ENCODE measurements at regions not wholly inside any gene's neighbourhood (a gene's known extent, or its start where the extent isn't known, plus 50 kb on each side); places are given as distances from the start of the nearest gene placed in this dataset.

- H3K27ac Mint-ChIP-seq, result no peak overlapping the region
- intact Hi-C loops (cut with micrococcal nuclease), result no loop called here
- no peaks in the 10 kb centered on the region for H3K4me1 Mint-ChIP-seq (ENCODE audit: low read depth)
- no peak overlapping the region for H3K4me3 Mint-ChIP-seq (ENCODE audit: low read depth)
- no peaks in the 10 kb centered on the region for H3K9me3 Mint-ChIP-seq
- H3K36me3 Mint-ChIP-seq (ENCODE audit: low read depth), result no peaks in the 10 kb centered on the region
- DNase-seq (ENCODE audit: low spot score), result no peak
- H3K27me3 Mint-ChIP-seq (ENCODE audit: low read depth), result no peaks in the 10 kb centered on the region
These were observed 234.0 kb upstream of the TBX3 start for GRCh38 chr12:114917953-114918352.

DNA sequence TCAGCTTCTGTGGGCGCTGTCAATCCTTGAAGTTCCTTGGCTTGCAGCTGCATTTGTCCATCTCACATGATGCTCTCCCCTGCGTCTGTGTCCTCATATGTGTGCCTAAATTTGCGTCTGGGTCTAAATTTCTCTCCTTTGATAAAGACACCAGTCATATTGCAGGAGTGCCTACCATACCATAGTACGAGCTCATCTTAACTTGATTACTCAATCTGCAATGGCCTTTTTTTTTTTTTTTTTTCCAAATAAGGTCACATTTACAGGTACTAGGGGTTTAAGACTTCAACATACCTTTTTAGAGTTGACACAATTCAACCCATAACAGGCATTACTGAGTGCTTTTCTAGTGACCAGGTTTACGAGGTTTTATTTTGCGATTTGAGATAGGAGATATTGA lies 233.3 kb upstream of the TBX3 start:
- H3K4me1 Mint-ChIP-seq (ENCODE audit: low read depth), result no peaks in the 10 kb centered on the region
- no peaks in the 10 kb centered on the region for H3K9me3 Mint-ChIP-seq
- no peaks in the 10 kb centered on the region for H3K36me3 Mint-ChIP-seq (ENCODE audit: low read depth)
- no peak for DNase-seq (ENCODE audit: low spot score)
- no peaks in the 10 kb centered on the region for H3K27me3 Mint-ChIP-seq (ENCODE audit: low read depth)
- intact Hi-C loops (cut with micrococcal nuclease), result no loop called here
- no peak overlapping the region for H3K27ac Mint-ChIP-seq
- no peak overlapping the region for H3K4me3 Mint-ChIP-seq (ENCODE audit: low read depth)

GRCh38 chr12:114916541-114916940 lies 232.6 kb upstream of the TBX3 start:
- Mint-ChIP-seq H3K4me1 (ENCODE audit: low read depth) (no peaks in the 10 kb centered on the region), H3K27ac (no peak overlapping the region)
- intact Hi-C loops (cut with micrococcal nuclease), result no loop called here

GRCh38 chr12:114916124-114916523 lies 232.1 kb upstream of the TBX3 start:
- intact Hi-C loops (cut with micrococcal nuclease), result no loop called here
- Mint-ChIP-seq H3K27ac (no peak overlapping the region), H3K4me1 (ENCODE audit: low read depth) (no peaks in the 10 kb centered on the region), H3K4me3 (ENCODE audit: low read depth) (no peak overlapping the region), H3K27me3 (ENCODE audit: low read depth) (no peaks in the 10 kb centered on the region), H3K9me3 (no peaks in the 10 kb centered on the region), H3K36me3 (ENCODE audit: low read depth) (no peaks in the 10 kb centered on the region)
- DNase-seq (ENCODE audit: low spot score), result no peak

More at GRCh38 chr12:114916541-114916940, 232.6 kb upstream of the TBX3 start:
- H3K9me3 Mint-ChIP-seq, result no peaks in the 10 kb centered on the region
- DNase-seq (ENCODE audit: low spot score), result no peak
- no peak overlapping the region for H3K4me3 Mint-ChIP-seq (ENCODE audit: low read depth)
- no peaks in the 10 kb centered on the region for H3K36me3 Mint-ChIP-seq (ENCODE audit: low read depth)
- no peaks in the 10 kb centered on the region for H3K27me3 Mint-ChIP-seq (ENCODE audit: low read depth)

- no peaks in the 10 kb centered on the region for H3K27me3 Mint-ChIP-seq (ENCODE audit: low read depth)
- no peak overlapping the region for H3K4me3 Mint-ChIP-seq (ENCODE audit: low read depth)
- no peak for DNase-seq (ENCODE audit: low spot score)
- no peaks in the 10 kb centered on the region for H3K9me3 Mint-ChIP-seq
- no peaks in the 10 kb centered on the region for H3K36me3 Mint-ChIP-seq (ENCODE audit: low read depth)
- no peak overlapping the region for H3K27ac Mint-ChIP-seq
- H3K4me1 Mint-ChIP-seq (ENCODE audit: low read depth), result no peaks in the 10 kb centered on the region
- intact Hi-C loops (cut with micrococcal nuclease), result no loop called here
These were observed 230.2 kb upstream of the TBX3 start for GRCh38 chr12:114913871-114914801.

GRCh38 chr12:114912811-114913210 lies 228.8 kb upstream of the TBX3 start:
- intact Hi-C loops (cut with micrococcal nuclease), result no loop called here
- H3K27ac Mint-ChIP-seq, result no peak overlapping the region
- H3K36me3 Mint-ChIP-seq (ENCODE audit: low read depth), result no peaks in the 10 kb centered on the region
- H3K4me3 Mint-ChIP-seq (ENCODE audit: low read depth), result no peak overlapping the region
- H3K27me3 Mint-ChIP-seq (ENCODE audit: low read depth), result no peaks in the 10 kb centered on the region
- no peak for DNase-seq (ENCODE audit: low spot score)
- no peaks in the 10 kb centered on the region for H3K4me1 Mint-ChIP-seq (ENCODE audit: low read depth)
- peaks cover 4% of the 10 kb centered on the region for H3K9me3 Mint-ChIP-seq

- peaks cover 4% of the 10 kb centered on the region for H3K9me3 Mint-ChIP-seq
- intact Hi-C loops (cut with micrococcal nuclease), result no loop called here
- H3K4me3 Mint-ChIP-seq (ENCODE audit: low read depth), result no peak overlapping the region
- H3K4me1 Mint-ChIP-seq (ENCODE audit: low read depth), result no peaks in the 10 kb centered on the region
- DNase-seq (ENCODE audit: low spot score), result no peak
- H3K36me3 Mint-ChIP-seq (ENCODE audit: low read depth), result no peaks in the 10 kb centered on the region
- H3K27ac Mint-ChIP-seq, result no peak overlapping the region
- no peaks in the 10 kb centered on the region for H3K27me3 Mint-ChIP-seq (ENCODE audit: low read depth)
These were observed 227.2 kb upstream of the TBX3 start for GRCh38 chr12:114911196-114911595.

DNA sequence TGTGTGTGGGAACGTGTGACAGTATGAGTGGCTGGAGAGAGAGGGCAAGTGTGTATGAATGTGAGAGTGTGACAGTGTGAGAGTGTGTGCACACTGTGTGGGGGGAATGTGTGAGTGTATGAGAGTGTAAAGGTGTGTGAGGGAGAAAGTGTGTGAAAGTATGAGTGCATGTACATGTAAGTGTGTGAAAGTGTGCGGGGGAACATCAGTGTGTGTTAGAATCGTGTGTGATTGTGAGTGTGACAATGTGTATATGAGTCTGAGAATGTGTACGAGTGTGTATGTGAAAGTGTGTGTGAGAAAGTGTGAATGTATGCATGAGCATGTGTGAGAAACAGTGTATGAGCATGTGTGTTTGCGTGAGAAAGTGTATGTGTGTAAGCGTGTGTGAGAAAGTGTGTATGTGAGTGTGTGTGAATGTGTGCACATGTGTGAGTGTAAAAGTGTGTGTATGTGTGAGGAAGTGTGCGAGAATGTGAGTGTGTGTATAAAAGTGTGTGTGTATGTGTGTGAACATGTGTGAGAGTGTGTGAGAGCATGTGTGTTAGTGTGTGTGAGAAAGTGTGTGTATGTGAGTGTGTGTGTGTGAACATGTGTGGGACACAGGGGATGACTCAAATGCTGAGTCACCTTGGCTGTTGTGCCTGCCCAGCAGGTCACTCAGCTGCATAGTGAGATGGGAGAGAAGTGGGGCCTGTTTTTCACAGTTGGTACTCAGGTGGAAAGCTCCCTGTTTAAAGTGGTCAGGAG lies 220.5 kb upstream of the TBX3 start:
- peaks cover 5% of the 10 kb centered on the region for H3K9me3 Mint-ChIP-seq
- no peaks in the 10 kb centered on the region for H3K4me1 Mint-ChIP-seq (ENCODE audit: low read depth)
- H3K27me3 Mint-ChIP-seq (ENCODE audit: low read depth), result no peaks in the 10 kb centered on the region
- no peaks in the 10 kb centered on the region for H3K36me3 Mint-ChIP-seq (ENCODE audit: low read depth)
- DNase-seq (ENCODE audit: low spot score), result no peak
- H3K4me3 Mint-ChIP-seq (ENCODE audit: low read depth), result no peak overlapping the region
- intact Hi-C loops (cut with micrococcal nuclease), result no loop called here
- H3K27ac Mint-ChIP-seq, result no peak overlapping the region

DNA sequence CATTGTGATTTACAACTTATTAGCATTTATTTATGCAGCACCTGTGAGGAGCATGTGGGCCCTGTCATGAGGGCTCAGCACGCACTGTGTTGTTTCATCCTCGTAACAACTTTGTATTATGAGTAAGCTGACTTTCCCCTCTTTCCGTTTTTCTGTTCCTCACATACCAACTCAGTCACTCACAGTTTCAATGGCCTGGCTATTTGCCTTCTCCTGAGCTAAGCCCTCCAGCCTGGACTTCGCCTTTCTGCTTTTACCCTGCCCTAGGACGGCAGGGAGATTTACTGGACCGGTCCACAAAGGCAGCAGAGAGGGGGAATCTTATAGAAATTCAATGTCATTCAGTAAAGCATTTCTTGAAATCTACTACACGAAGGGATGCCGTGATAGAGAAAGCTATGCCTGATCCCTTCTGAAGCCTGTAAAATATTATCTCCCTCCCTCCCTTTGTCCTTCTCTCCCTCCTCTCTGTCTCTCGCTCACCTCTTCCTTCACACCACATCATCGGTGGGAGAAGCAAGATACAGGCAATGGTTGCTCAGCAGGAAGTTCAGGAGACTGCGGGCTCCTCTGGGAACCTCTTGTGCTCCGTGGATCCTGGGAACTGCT lies 219.2 kb upstream of the TBX3 start:
- no peaks in the 10 kb centered on the region for H3K4me1 Mint-ChIP-seq (ENCODE audit: low read depth)
- H3K4me3 Mint-ChIP-seq (ENCODE audit: low read depth), result no peak overlapping the region
- no peak overlapping the region for H3K27ac Mint-ChIP-seq
- no peaks in the 10 kb centered on the region for H3K36me3 Mint-ChIP-seq (ENCODE audit: low read depth)
- peaks cover 13% of the 10 kb centered on the region for H3K9me3 Mint-ChIP-seq
- intact Hi-C loops (cut with micrococcal nuclease), result no loop called here
- no peaks in the 10 kb centered on the region for H3K27me3 Mint-ChIP-seq (ENCODE audit: low read depth)
- DNase-seq (ENCODE audit: low spot score), result no peak

DNA sequence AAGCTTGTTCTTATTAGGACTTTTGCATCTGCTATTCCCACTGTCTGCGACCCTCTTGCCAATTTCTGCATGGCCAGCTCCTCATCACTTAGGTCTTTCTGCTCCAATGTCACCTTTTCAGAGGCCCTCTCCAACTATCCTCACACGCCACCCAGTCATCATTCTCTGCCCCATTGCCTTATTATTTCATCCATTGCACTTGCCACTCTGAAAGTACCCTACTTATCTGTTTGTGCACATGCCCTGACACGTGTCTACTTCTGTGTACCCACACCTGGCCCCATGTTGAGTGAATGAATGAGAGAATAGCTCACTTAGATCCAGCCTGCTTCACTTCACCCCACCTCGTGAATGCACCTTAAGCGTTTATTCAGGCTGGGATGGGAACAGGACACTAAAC lies 218.7 kb upstream of the TBX3 start:
- Mint-ChIP-seq H3K9me3 (peaks cover 10% of the 10 kb centered on the region), H3K4me3 (ENCODE audit: low read depth) (no peak overlapping the region), H3K36me3 (ENCODE audit: low read depth) (no peaks in the 10 kb centered on the region), H3K27ac (no peak overlapping the region), H3K27me3 (ENCODE audit: low read depth) (no peaks in the 10 kb centered on the region), H3K4me1 (ENCODE audit: low read depth) (no peaks in the 10 kb centered on the region)
- no peak for DNase-seq (ENCODE audit: low spot score)
- intact Hi-C loops (cut with micrococcal nuclease), result no loop called here

DNA sequence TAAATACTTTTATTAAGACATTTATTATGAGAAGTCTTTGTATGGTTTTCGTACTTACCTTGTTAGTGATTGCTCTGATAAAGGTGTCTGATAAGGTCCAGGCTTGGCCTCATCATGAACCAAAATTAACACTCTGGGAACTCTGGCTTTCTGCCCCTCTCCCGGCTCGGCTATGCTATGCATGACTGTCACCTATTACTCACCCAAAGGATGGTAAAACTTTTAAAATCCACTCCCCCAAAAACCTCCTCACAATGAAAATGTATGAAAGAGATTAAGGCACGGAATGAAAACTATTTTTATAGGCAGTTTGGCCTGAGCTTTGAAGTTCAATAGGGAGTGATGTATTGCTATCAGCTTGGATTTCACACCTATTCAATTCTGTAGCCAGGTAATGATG lies 217.3 kb upstream of the TBX3 start:
- intact Hi-C loops (cut with micrococcal nuclease), result no loop called here
- no peak for DNase-seq (ENCODE audit: low spot score)
- Mint-ChIP-seq H3K27me3 (ENCODE audit: low read depth) (no peaks in the 10 kb centered on the region), H3K9me3 (peaks cover 10% of the 10 kb centered on the region), H3K36me3 (ENCODE audit: low read depth) (no peaks in the 10 kb centered on the region), H3K4me3 (ENCODE audit: low read depth) (no peak overlapping the region), H3K4me1 (ENCODE audit: low read depth) (no peaks in the 10 kb centered on the region), H3K27ac (no peak overlapping the region)

DNA sequence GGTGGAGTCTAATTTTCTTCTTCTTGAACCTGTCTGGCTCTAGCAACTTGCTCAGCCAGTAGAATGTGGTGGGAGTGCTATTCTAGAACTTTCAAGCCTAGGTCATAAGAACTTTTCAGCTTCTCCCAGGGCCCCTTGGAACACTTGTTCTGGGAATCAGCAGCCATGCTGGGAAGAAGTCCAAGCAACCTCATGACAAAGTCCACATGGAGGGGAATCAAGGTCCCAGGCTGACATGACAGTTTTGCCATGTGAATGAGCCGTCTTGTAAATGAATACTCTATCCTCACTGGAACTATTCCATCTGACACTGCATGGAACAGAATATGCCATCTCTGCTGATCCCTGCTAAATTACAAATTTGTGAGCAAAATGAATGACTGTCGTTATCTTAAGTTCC lies 214.2 kb upstream of the TBX3 start:
- Mint-ChIP-seq H3K4me1 (ENCODE audit: low read depth) (no peaks in the 10 kb centered on the region), H3K27me3 (ENCODE audit: low read depth) (no peaks in the 10 kb centered on the region), H3K27ac (no peak overlapping the region), H3K36me3 (ENCODE audit: low read depth) (no peaks in the 10 kb centered on the region), H3K4me3 (ENCODE audit: low read depth) (no peak overlapping the region), H3K9me3 (peaks cover 10% of the 10 kb centered on the region)
- intact Hi-C loops (cut with micrococcal nuclease), result no loop called here
- DNase-seq (ENCODE audit: low spot score), result no peak

DNA sequence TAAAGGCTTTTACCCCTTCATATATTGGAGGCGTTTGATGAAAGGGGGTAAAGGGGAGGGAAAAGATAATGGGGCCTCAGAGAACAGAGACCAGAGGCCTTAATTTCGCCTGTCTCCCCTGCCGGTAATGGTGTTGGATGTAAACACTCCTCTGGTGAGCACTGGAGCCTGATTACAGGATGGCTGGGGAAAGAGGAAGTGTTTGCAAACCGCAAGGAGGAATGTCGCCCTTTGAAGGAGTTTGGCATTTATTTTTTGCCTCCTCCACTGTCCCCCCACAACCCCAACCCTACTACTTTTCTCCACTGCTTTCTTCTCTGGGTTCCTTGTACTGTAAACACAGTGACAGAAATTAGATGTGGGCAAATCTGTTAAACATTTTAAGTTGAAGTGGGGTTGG lies 211.9 kb upstream of the TBX3 start:
- Mint-ChIP-seq H3K4me1 (ENCODE audit: low read depth) (no peaks in the 10 kb centered on the region), H3K36me3 (ENCODE audit: low read depth) (no peaks in the 10 kb centered on the region), H3K27ac (no peak overlapping the region), H3K4me3 (ENCODE audit: low read depth) (no peak overlapping the region), H3K27me3 (ENCODE audit: low read depth) (no peaks in the 10 kb centered on the region), H3K9me3 (peaks cover 10% of the 10 kb centered on the region)
- no peak for DNase-seq (ENCODE audit: low spot score)
- intact Hi-C loops (cut with micrococcal nuclease), result no loop called here

Measured in activated T-helper 2 cell treated with anti-CD3 and anti-CD28 coated beads, Interferon-gamma antibody, Interleukin-2, Interleukin-4, amounts not matched to agents 10 μg/mL and 5 μg/mL and 100 μg/mL, durations not matched to agents 14 hours and 24 hours and 36 hours (primary cell).